ENCODE measurements at regions not wholly inside any gene's neighbourhood (a gene's known extent, or its start where the extent isn't known, plus 50 kb on each side); places are given as distances from the start of the nearest gene placed in this dataset.

DNA sequence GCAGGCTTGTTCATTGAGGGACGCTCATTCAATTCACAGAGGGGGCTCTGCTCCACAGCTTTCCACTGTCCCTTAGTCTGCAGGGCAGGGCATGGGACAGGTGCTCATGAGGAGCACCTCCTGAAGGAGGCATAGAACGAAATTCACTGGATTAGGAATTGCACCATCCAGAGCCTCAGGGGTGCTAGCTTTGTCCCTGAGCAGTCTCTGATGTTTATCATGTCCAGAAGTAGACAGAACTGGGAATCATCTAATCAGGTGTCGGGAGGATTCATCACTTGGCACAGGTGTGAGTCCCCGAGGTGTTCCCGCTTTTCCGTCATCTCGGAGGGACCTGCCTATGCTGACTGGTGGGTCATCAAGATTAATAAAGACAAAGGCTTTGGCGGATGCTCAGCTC lies 321.4 kb downstream of the AJAP1 start:
- Histone ChIP-seq H3K4me2 (ENCODE audit: low read length) (no peak overlapping the region), H3K79me2 (no peaks in the 10 kb centered on the region), H3K4me1 (no peaks in the 10 kb centered on the region), H3K36me3 (ENCODE audit: control insufficient read depth, insufficient read depth, low read length) (no peaks in the 10 kb centered on the region), H3K9ac (no peak overlapping the region), H3K27me3 (ENCODE audit: control insufficient read depth, insufficient read depth, low read length) (no peaks in the 10 kb centered on the region), H3K4me3 (ENCODE audit: low read depth, low read length) (no peak overlapping the region), H3K27ac (no peak overlapping the region), H2AFZ (no peak overlapping the region), H3K9me3 (ENCODE audit: control insufficient read depth, low read length) (no peaks in the 10 kb centered on the region)
- TF ChIP-seq, protein P1, sequence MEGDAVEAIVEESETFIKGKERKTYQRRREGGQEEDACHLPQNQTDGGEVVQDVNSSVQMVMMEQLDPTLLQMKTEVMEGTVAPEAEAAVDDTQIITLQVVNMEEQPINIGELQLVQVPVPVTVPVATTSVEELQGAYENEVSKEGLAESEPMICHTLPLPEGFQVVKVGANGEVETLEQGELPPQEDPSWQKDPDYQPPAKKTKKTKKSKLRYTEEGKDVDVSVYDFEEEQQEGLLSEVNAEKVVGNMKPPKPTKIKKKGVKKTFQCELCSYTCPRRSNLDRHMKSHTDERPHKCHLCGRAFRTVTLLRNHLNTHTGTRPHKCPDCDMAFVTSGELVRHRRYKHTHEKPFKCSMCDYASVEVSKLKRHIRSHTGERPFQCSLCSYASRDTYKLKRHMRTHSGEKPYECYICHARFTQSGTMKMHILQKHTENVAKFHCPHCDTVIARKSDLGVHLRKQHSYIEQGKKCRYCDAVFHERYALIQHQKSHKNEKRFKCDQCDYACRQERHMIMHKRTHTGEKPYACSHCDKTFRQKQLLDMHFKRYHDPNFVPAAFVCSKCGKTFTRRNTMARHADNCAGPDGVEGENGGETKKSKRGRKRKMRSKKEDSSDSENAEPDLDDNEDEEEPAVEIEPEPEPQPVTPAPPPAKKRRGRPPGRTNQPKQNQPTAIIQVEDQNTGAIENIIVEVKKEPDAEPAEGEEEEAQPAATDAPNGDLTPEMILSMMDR (IDR thresholded peaks at IDR 0.05) = no peak

DNA sequence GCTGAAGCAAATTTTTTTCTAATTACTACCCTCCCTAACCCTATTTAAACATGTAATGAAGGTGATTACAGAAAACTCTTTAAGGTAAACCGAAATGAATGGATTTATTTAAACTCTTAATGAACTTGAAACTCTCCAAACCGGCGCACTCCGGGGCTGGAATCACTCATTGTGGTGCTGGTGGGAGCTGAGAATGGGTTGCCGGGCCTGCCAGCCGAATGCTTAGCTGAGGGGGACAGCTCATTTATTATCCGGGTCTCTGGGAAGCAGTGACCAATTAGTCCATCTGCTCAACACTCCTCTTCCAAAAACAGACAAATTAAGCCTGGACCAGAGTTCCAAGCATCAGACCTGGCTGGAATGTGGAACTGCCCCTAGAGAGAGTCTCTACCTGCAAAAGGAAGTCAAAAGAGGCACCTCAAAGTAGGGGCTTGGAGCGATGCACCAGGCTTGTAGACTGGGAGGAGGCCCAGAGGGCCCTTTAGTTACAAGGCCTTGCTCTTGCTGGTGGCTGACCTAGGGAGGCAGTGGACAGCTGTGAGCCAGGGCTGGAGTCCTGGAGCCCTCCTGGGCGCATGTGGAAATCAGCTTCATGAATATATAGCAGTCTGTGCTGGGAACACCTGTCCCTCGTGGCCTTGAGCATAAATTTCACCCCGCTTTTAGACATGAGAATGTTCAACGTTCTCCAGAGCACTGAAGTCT lies 320.7 kb downstream of the AJAP1 start:
- Histone ChIP-seq H3K79me2 (no peaks in the 10 kb centered on the region), H3K36me3 (ENCODE audit: control insufficient read depth, insufficient read depth, low read length) (no peaks in the 10 kb centered on the region), H3K9me3 (ENCODE audit: control insufficient read depth, low read length) (no peaks in the 10 kb centered on the region), H3K4me1 (no peaks in the 10 kb centered on the region), H3K27ac (no peak overlapping the region), H3K4me2 (ENCODE audit: low read length) (no peak overlapping the region), H3K27me3 (ENCODE audit: control insufficient read depth, insufficient read depth, low read length) (no peaks in the 10 kb centered on the region), H3K4me3 (ENCODE audit: low read depth, low read length) (no peak overlapping the region), H2AFZ (no peak overlapping the region), H3K9ac (no peak overlapping the region)
- TF ChIP-seq, protein P1 (IDR thresholded peaks at IDR 0.05) = no peak

DNA sequence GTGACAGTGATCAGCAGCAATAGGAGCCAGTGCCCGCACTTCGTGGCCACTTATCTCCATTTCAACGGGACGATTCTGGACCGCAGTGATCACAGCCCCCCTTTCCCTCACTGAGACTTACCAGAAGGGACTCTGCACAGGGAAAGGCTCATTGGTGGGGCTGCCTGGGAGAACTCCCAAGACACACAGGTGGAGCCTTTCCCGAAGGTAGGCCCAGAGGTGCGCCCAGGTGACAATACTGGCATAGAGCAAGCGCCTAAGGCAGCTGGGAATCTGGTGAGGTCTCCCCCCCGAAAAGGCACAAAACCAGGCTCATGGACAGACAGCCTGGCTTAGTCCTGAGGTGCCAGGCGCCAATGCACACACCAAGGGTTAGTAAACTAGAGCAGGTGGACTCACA lies 318.9 kb downstream of the AJAP1 start:
- no peaks in the 10 kb centered on the region for H3K4me1 ChIP-seq
- no peaks in the 10 kb centered on the region for H3K27me3 ChIP-seq (ENCODE audit: control insufficient read depth, insufficient read depth, low read length)
- H3K9ac ChIP-seq = no peak overlapping the region
- no peak overlapping the region for H3K4me2 ChIP-seq (ENCODE audit: low read length)
- no peaks in the 10 kb centered on the region for H3K79me2 ChIP-seq
- no peaks in the 10 kb centered on the region for H3K36me3 ChIP-seq (ENCODE audit: control insufficient read depth, insufficient read depth, low read length)
- TF ChIP-seq, protein P1 (IDR thresholded peaks at IDR 0.05) = no peak
- no peak overlapping the region for H3K27ac ChIP-seq
- H3K9me3 ChIP-seq (ENCODE audit: control insufficient read depth, low read length) = no peaks in the 10 kb centered on the region
- no peak overlapping the region for H2AFZ ChIP-seq
- H3K4me3 ChIP-seq (ENCODE audit: low read depth, low read length) = no peak overlapping the region

DNA sequence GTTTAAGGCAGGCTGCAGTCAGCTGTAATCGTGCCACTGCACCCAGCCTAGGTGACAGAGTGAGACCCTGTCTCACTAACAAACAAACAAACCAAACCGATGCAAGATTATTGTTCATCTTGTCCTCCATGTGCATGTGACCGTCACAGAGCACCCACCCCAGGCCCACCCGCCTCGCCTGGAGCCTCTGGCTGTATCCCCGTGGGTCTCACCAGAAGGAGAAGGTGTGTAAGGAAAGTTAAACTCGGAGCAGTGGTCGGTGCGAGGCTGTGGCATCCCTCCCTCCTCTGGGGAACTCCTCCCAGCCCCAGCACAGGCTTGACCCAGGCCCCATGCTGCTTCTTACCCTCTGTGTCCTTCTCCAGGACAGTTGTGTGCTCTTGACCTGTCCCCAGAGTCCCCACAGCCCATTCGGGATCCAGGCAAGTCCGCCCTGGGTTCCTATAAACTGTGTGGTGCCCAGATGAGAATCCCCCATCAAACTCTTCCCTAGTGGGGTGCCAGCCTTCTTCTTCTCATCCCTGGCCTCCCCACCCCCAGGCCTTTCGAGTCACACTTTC lies 318.4 kb downstream of the AJAP1 start:
- TF ChIP-seq, protein P1 (IDR thresholded peaks at IDR 0.05) = no peak
- H3K9me3 ChIP-seq (ENCODE audit: control insufficient read depth, low read length) = no peaks in the 10 kb centered on the region

DNA sequence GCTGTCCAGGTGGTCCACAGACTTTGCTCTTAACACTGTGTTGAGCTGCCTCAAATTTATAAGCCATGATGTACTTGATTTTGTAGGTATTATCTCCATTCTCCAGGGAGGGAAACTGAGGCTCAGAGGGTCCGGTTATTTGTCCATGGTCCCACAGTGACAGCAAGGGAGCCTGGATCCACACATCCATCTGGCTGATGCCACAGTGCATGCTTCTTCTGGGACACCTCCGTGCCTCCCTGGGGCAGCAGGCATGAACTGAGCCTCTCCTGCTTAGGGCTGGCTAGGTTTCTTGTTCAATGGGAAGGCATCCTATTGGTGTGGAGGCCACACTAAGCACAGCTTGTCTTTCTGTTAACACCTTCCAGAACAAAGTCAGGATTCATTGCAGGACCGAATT lies 317.3 kb downstream of the AJAP1 start:
- Histone ChIP-seq H3K79me2 (no peaks in the 10 kb centered on the region), H3K36me3 (ENCODE audit: control insufficient read depth, insufficient read depth, low read length) (no peaks in the 10 kb centered on the region), H2AFZ (no peak overlapping the region), H3K27me3 (ENCODE audit: control insufficient read depth, insufficient read depth, low read length) (no peaks in the 10 kb centered on the region), H3K9ac (no peak overlapping the region), H3K9me3 (ENCODE audit: control insufficient read depth, low read length) (no peaks in the 10 kb centered on the region), H3K27ac (no peak overlapping the region), H3K4me2 (ENCODE audit: low read length) (no peak overlapping the region), H3K4me3 (ENCODE audit: low read depth, low read length) (no peak overlapping the region), H3K4me1 (no peaks in the 10 kb centered on the region)
- TF ChIP-seq, protein P1 (IDR thresholded peaks at IDR 0.05) = no peak

More for the DNA sequence above, 318.4 kb downstream of the AJAP1 start:
- no peaks in the 10 kb centered on the region for H3K4me1 ChIP-seq
- H2AFZ ChIP-seq = no peak overlapping the region
- H3K9ac ChIP-seq = no peak overlapping the region
- H3K4me3 ChIP-seq (ENCODE audit: low read depth, low read length) = no peak overlapping the region
- H3K27me3 ChIP-seq (ENCODE audit: control insufficient read depth, insufficient read depth, low read length) = no peaks in the 10 kb centered on the region
- no peak overlapping the region for H3K4me2 ChIP-seq (ENCODE audit: low read length)
- H3K27ac ChIP-seq = no peak overlapping the region
- no peaks in the 10 kb centered on the region for H3K79me2 ChIP-seq
- no peaks in the 10 kb centered on the region for H3K36me3 ChIP-seq (ENCODE audit: control insufficient read depth, insufficient read depth, low read length)
